Activated T-cell treated with anti-CD3 and anti-CD28 coated beads, Interleukin-2, amount 50 U/mL, for 48 hours (primary cell): ENCODE measurements at regions not wholly inside any gene's neighbourhood (a gene's known extent, or its start where the extent isn't known, plus 50 kb on each side); places are given as distances from the start of the nearest gene placed in this dataset.
"Not testable (repeated sequence)": the region's sequence is repeated elsewhere in the genome, so short reads cannot be mapped to it uniquely, and the experiment has no call there.

Source experiments
- DNase-seq, 2 experiments: peaks; one replicate each; pipeline ENCODE4 v3.0.0-alpha.2; 2020

GRCh38 chrX:113470166-113470565 lies 629.5 kb upstream of the AMOT start:
- no peak for DNase-seq

DNA sequence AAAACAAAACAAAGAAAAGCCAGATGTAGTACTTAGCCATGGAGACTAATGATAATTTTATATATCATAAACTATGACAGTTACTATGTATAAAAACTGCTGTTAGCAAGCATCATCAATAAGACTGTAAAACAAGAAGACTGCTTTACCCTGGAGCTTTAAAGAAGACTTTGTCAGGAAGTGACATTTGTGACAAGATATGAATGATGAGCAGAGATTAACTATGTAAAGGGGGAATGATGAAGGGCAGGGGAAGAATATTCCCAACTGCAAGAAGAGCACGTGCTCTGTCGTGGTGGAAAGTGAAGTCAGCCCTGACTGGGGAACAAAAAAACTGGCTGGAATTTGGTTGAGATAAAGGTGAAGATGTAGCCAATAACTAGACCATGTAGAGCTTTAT lies 617.1 kb upstream of the AMOT start:
- no peak for DNase-seq

- DNase-seq, result no peak
Observed at GRCh38 chrX:113455582-113455981, 615.0 kb upstream of the AMOT start.

GRCh38 chrX:113429011-113429410 lies 588.4 kb upstream of the AMOT start:
- no peak for DNase-seq

DNA sequence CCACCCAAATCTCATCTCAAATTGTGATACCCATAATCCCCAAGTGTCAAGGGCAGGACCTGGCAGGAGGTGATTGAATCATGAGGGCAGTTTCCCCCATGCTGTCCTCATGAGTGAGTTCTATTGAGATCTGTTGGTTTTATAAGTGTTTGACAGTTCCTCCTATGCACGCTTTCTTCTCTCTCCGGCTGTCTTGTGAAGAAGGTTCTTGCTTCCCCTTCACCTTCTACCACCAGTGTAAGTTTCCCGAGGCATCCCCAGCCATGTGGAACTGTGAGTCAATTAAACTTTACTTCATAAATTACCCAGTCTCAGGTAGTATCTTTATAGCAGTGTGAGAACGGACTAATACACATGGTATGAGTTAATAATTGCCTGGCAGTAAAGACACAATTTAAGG lies 581.7 kb upstream of the AMOT start:
- no peak for DNase-seq

DNA sequence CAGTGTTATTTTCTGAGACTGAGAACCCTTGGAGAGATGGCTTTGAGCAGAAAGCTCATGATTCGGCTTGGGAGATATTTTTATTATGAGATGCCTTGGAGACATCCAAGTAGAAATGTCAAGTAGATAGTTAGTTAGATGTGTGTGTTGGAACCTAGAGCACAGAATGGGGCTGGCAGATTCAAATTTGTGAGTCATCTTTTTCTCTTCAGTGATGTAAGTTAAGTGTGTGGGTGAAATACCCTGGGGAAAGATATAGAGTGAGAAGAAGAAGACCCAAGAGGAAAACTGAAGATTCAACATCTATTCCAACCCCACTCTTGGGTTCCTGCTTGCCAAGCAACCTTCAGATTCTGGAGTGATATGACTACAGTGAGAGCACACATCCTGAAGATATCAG lies 580.8 kb upstream of the AMOT start:
- no peak for DNase-seq

GRCh38 chrX:113412106-113412505 lies 571.5 kb upstream of the AMOT start:
- no peak for DNase-seq

DNA sequence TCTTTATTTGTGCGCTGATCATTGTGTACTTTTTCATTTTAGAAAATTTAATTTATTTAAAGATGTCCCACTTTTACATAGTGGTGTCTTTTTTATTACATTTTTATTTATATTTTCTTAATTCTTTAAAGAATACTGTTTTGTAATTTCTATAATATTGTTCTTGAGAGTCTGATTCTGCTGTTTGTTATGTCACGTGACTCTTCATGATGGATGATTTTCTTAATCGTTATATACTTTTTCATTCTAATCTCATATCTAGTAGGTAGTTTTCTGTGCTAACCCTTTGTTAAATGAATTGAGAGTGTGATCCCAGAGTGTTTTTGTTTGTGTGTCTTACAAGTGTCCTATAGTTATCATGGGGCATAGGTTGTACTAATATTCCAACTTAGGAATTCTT lies 568.2 kb upstream of the AMOT start:
- DNase-seq, result no peak

DNA sequence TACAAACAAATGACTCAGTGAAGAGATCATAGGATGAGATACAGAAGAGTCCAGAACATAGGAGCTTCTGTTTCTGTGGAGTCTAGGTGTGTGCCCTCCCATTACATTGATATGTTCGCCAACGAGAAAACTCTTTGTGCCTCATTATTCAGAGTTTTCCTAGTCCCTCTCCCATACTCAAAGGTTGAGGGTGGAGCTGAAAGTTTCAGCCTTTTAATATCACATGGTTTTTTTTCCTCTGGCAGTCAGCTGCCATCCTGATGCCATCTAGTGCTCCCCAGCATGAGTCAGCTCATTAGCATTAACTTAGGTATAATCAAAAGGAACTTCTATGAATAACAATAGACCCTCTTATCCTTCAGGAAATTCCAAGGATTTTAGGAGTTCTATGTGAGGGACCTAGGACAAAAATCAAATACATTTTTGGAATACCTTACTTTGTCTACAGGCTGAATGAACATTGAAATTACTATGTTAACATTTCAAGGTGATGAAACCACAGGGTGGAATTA lies 559.6 kb upstream of the AMOT start:
- no peak for DNase-seq

GRCh38 chrX:113399506-113400192 lies 559.0 kb upstream of the AMOT start:
- no peak for DNase-seq

- no peak for DNase-seq
Observed at GRCh38 chrX:113392355-113392754, 551.7 kb upstream of the AMOT start.

DNA sequence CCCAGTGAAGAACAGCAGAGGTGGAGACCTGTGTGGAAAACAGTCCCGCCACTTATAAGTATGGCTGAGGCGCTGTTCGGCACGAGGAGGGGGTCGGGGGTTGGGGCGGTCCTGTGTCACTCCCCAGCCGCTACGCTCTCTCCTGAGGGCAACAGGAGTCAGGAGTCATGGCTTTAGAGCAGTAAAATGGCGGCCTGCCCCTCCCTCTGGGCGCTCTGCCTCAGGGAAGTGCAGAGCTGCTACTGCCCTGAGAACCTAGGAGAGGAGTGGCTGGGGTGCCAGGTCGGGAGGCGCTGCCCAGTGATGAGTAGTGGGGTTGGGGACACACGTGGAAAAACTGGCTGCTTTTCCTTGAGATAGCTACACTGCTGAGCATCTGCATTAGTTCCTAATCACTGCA lies 551.2 kb upstream of the AMOT start:
- DNase-seq, result no peak

DNA sequence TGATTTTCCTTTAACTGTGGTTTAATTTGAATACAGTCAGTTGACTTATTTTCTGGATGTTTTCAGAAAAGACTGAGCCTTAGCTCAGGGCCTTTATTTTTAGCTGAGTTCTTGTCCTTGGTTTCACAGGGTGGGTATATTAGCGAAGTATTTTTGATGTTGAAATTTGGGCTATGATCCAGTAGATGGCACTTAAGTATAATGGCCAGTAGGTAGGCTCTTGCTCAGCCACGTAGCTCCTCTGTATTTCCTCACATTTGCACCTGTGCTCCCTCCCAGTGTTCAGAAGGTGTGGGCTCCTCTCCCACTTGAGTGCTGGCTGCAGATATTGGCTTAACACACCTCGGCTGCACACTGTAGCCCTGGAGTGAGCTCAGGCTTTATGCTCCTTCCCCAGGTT lies 549.9 kb upstream of the AMOT start:
- no peak for DNase-seq

DNA sequence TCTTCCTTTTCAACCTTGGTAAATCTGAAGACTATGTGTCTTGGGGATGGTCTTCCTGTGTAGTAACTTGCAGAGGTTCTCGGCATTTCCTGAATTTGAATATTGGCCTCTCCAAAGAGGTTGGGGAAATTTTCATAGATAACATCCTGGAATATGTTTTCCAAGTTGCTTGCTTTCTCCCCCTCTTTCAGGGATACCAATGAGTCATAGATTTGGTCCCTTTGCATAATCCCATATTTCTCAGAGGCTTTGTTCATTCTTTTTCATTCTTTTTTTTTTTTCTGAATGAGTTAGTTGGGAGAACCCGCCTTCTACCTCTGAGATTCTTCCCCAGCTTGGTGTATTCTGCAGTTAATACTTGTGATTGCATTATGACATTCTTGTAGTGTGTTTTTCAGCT lies 549.2 kb upstream of the AMOT start:
- DNase-seq, result no peak

DNA sequence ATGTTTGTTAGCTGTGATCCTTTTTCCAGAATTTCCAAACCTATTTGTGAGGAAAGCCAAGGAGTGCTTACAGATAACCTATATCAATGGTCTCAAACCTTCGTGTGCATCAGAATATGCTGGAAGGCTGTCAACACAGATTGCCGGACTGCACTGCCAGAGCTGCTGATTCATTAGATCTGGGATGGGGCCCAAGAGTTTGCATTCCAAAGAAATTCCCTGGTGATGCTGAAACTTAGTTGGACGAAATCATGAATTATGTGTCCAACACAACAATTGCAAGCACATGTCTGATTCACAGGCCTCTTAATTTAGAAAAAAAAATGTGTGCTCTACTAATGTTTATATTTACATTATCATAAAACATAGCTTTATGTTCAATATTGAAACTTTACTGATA lies 544.0 kb upstream of the AMOT start:
- DNase-seq, result no peak

DNA sequence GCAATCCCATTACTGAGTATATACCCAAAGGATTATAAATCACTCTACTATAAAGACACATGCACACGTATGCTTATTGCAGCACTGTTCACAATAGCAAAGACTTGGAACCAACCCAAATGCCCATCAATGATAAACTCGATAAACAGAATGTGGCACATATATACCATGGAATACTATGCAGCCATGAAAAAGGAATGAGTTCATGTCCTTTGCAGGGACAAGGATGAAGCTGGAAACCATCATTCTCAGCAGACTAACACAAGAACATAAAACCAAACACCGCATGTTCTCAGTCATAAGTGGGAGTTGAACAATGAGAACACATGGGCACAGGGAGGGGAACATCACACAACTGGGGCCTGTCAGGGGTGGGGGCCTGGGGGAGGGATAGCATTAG lies 532.8 kb upstream of the AMOT start:
- not testable (repeated sequence) for DNase-seq

GRCh38 chrX:113370006-113370405 lies 529.4 kb upstream of the AMOT start:
- no peak for DNase-seq

GRCh38 chrX:113369056-113369455 lies 528.4 kb upstream of the AMOT start:
- DNase-seq, result no peak

DNA sequence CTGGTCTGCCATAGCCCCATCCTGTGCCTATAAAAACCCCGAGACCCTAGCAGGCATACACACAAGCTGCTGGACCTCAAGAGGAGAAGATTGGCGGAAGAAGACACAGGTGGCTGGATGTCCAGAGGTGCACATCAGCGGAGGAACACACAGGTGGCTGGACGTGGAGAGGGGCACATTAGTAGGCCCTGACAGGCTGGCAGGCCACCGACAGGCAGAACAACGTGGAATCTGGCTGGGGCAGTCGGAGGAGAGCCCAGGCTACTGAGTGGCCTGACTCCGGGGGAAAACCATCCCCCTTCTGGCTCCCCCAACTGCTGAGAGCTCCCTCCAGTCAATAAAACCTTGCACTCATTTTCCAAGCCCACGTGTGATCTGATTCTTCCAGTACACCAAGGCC lies 512.5 kb upstream of the AMOT start:
- no peak for DNase-seq

GRCh38 chrX:113330416-113330815 lies 489.8 kb upstream of the AMOT start:
- no peak for DNase-seq

DNA sequence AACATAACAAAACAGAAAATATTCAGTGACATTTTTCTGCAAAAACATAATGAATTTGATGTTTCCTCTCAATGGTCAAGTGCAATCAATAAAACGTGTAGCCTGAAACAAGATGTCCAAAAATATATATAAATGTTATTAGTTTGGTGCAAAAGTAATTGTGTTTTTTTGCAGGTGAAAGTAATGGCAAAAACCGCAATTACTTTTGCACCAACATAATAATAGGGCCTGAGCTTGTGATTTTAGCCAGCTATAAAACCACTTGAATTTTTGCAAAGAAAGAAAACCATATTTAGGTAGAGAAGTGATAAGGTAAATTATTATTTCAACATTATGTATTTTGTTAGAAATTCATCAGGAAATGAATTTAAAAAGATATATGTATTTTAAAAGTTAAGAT lies 475.3 kb upstream of the AMOT start:
- DNase-seq, result no peak

DNA sequence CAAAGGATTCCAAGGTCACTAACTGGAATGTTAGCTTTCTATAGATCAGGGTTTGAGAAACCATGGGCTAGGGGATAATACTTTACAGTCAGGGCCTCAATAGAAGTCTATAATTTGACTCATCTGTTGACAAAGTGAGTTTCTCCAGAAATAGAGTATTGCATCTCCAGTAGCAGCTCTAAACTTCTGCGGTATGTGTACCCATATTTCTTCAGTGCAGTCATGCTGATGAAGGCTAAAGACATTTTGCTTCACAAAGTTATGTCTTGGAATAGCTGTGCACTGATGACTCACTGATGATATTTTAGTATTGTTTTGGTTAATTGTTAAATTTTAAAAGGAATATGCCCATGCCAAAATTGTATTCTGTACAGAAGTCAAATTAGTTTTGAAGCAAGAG lies 464.9 kb upstream of the AMOT start:
- DNase-seq, result no peak

DNA sequence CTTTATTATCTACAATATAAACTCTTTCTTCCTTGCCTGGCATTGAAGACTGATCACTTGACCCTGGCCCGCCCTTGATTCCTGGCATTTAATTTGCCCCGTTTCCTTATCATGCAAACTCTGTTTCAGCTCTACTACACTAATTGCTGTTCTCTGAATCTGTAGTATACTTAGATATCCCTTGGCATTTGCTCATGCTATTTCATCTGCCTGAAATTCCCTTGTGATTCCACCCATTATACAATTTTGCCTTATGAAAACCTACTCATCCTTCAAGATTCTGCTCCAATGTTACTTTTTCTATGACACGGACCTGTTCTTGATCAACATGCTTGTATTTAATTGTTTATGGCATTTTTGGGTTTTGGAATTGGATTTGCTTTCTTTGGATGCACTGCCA lies 459.9 kb upstream of the AMOT start:
- no peak for DNase-seq

GRCh38 chrX:113297437-113297836 lies 456.8 kb upstream of the AMOT start:
- no peak for DNase-seq

GRCh38 chrX:113289503-113289902 lies 448.9 kb upstream of the AMOT start:
- DNase-seq, result no peak
